GM04504 (cell line): ENCODE measurements at regions not wholly inside any gene's neighbourhood (a gene's known extent, or its start where the extent isn't known, plus 50 kb on each side); places are given as distances from the start of the nearest gene placed in this dataset.
"Not testable (repeated sequence)": the region's sequence is repeated elsewhere in the genome, so short reads cannot be mapped to it uniquely, and the experiment has no call there.

Source experiments
- DNase-seq: peaks from one replicate; pipeline ENCODE4 v3.0.0-alpha.2; 2012; ENCODE audit warnings: low read depth

- DNase-seq = no peak
Observed at GRCh38 chr7:94706996-94707740, 51.2 kb upstream of the SGCE start.

GRCh38 chr7:94710256-94710655 is 54.3 kb upstream of the SGCE start:
- DNase-seq = no peak

GRCh38 chr7:94722360-94722759 is 66.4 kb upstream of the SGCE start:
- not testable (repeated sequence) for DNase-seq

- not testable (repeated sequence) for DNase-seq
Observed at GRCh38 chr7:94728893-94729292, 73.0 kb upstream of the SGCE start.

GRCh38 chr7:94738071-94738470 is 82.1 kb upstream of the SGCE start:
- DNase-seq = no peak

GRCh38 chr7:94739180-94739579 is 83.2 kb upstream of the SGCE start:
- no peak for DNase-seq

GRCh38 chr7:94740509-94740908 is 84.6 kb upstream of the SGCE start:
- no peak for DNase-seq

GRCh38 chr7:94741179-94741578 is 85.2 kb upstream of the SGCE start:
- no peak for DNase-seq

GRCh38 chr7:94748376-94748775 is 92.4 kb upstream of the SGCE start:
- DNase-seq = no peak

- no peak for DNase-seq
Observed at GRCh38 chr7:94760446-94761100, 104.6 kb upstream of the SGCE start.

- DNase-seq = no peak
Observed at GRCh38 chr7:94761451-94761850, 105.5 kb upstream of the SGCE start.

GRCh38 chr7:94763268-94763667 is 107.3 kb upstream of the SGCE start:
- peak; percentile 14 for DNase-seq

GRCh38 chr7:94769724-94770123 is 113.8 kb upstream of the SGCE start:
- DNase-seq = no peak

GRCh38 chr7:94778711-94779459 is 123.0 kb upstream of the SGCE start:
- DNase-seq = no peak

- DNase-seq = no peak
Observed at GRCh38 chr7:94779861-94780260, 123.9 kb upstream of the SGCE start.

- no peak for DNase-seq
Observed at GRCh38 chr7:94781236-94781635, 125.3 kb upstream of the SGCE start.

GRCh38 chr7:94782777-94783176 is 124.6 kb upstream of the PPP1R9A start:
- DNase-seq = no peak

GRCh38 chr7:94787285-94787684 is 120.1 kb upstream of the PPP1R9A start:
- DNase-seq = no peak

GRCh38 chr7:94788378-94788777 is 119.0 kb upstream of the PPP1R9A start:
- DNase-seq = not testable (repeated sequence)

GRCh38 chr7:94792241-94792640 is 115.2 kb upstream of the PPP1R9A start:
- DNase-seq = no peak

GRCh38 chr7:94797404-94797803 is 110.0 kb upstream of the PPP1R9A start:
- DNase-seq = not testable (repeated sequence)

GRCh38 chr7:94803821-94804220 is 103.6 kb upstream of the PPP1R9A start:
- no peak for DNase-seq

GRCh38 chr7:94808673-94809072 is 98.7 kb upstream of the PPP1R9A start:
- not testable (repeated sequence) for DNase-seq
